K562 (cell line): ENCODE measurements at regions not wholly inside any gene's neighbourhood (a gene's known extent, or its start where the extent isn't known, plus 50 kb on each side); places are given as distances from the start of the nearest gene placed in this dataset.

ENCODE experiments used
- ATAC-seq: fragments of 200-7000 bp; cut with Tn5 transposase; 3 replicates; pipeline ENCODE4 v1.9.1; 2020; ENCODE audit warnings: moderate library complexity
- BruUV-seq: library from RNA; stranded (reverse); fragments of 400-500 nt; replicated peaks from 2 replicates; lab custom pipeline; 2021; lab: Mats Ljungman, UMichigan
- CTCF ChIA-PET: fragments of 300-600 bp; formaldehyde crosslinking; extraction: SDS; loops from one replicate; lab custom pipeline; 2021; ENCODE audit warnings: low intra/inter-chr PET ratio; lab: Yijun Ruan, JAX
- POLR2A ChIA-PET: fragments of 300-600, 350-650 bp; sonication (Branson Sonifier 250); formaldehyde crosslinking; extraction: SDS; loops from one replicate; lab custom pipeline; 2021; ENCODE audit warnings: antibody characterized with exemption, inconsistent platforms; lab: Yijun Ruan, JAX
- DNase-seq, 4 experiments: peaks; one replicate each; pipeline versions ENCODE4 v3.0.0 to v3.0.0-alpha.2; 2011 to 2018; ENCODE audit warnings: low spot score in 3 of 4, mixed read lengths in 3 of 4; ENCODE audit errors: extremely low read depth in 1 of 4
- FAIRE-seq: peaks from 2 replicates; lab custom pipeline; 2011; peaks lifted over from hg19 to GRCh38; lab: Jason Lieb, UNC
- H2AFZ ChIP-seq: 2 replicates; pipeline ENCODE4 v1.6.0; 2011; ENCODE audit warnings: low read depth, low read length, control low read depth, inconsistent platforms
- H3K27ac ChIP-seq: fragments of 200-600 bp; 3 replicates; pipeline ENCODE4 v1.8.0; 2011; ENCODE audit warnings: low read depth, mild to moderate bottlenecking, control low read depth, inconsistent platforms, low read length, moderate library complexity, mixed read lengths; ENCODE audit errors: extremely low read depth
- H3K27me3 ChIP-seq, 2 experiments: fragments of 300-600 bp in 1 of 2; 2 replicates in 1 of 2; 3 replicates in 1 of 2; pipeline versions ENCODE4 v1.6.0 to v1.8.0; 2011; ENCODE audit warnings: inconsistent platforms in 2 of 2, low read length in 2 of 2, mild to moderate bottlenecking in 1 of 2, mixed read lengths in 1 of 2, moderate library complexity in 1 of 2; ENCODE audit not compliant: control insufficient read depth in 2 of 2, insufficient read depth in 2 of 2
- H3K36me3 ChIP-seq: fragments of 300-600 bp; 3 replicates; pipeline ENCODE4 v1.8.0; 2011; ENCODE audit warnings: mild to moderate bottlenecking, low read length, inconsistent platforms; ENCODE audit not compliant: control insufficient read depth, insufficient read depth
- H3K4me1 ChIP-seq, 2 experiments: fragments of 200-600 bp in 1 of 2; replicated peaks in 1 of 2; 2 replicates in 1 of 2; 3 replicates in 1 of 2; pipeline versions ENCODE4 v1.5.1 to v1.8.0; 2011; ENCODE audit warnings: inconsistent platforms in 2 of 2, low read length in 2 of 2, mild to moderate bottlenecking in 1 of 2, mixed read lengths in 1 of 2, moderate library complexity in 1 of 2; ENCODE audit not compliant: control insufficient read depth in 2 of 2, insufficient read depth in 2 of 2
- H3K4me2 ChIP-seq: 2 replicates; pipeline ENCODE4 v1.6.1; 2011; ENCODE audit warnings: low read length, control low read depth, inconsistent platforms, mixed read lengths; ENCODE audit not compliant: insufficient read depth
- H3K4me3 ChIP-seq: fragments of 200-600 bp; sonication (generic), shearing (Covaris generic); 2 replicates; pipeline ENCODE4 v1.5.1; 2016; ENCODE audit warnings: control low read depth, inconsistent platforms
- H3K79me2 ChIP-seq: fragments of 200-600 bp; 3 replicates; pipeline ENCODE4 v1.8.0; 2011; ENCODE audit warnings: low read length, inconsistent platforms; ENCODE audit not compliant: control insufficient read depth, insufficient read depth
- H3K9ac ChIP-seq, 2 experiments: 2 replicates each; pipeline versions ENCODE4 v1.6.0 to v1.6.1; 2011; ENCODE audit warnings: low read depth in 2 of 2, low read length in 2 of 2, control low read depth in 1 of 2, inconsistent platforms in 1 of 2, mild to moderate bottlenecking in 1 of 2, mixed read lengths in 1 of 2; ENCODE audit not compliant: insufficient read depth in 1 of 2
- H3K9me1 ChIP-seq: one replicate; pipeline ENCODE4 v1.6.0; 2011; ENCODE audit warnings: inconsistent platforms, mild to moderate bottlenecking, low read length, moderate library complexity; ENCODE audit not compliant: control insufficient read depth, insufficient read depth
- H3K9me3 ChIP-seq: replicated peaks from 2 replicates; pipeline ENCODE4 v1.5.1; 2011; ENCODE audit warnings: low read depth, low read length, inconsistent platforms; ENCODE audit not compliant: control insufficient read depth, insufficient read depth
- H4K20me1 ChIP-seq: replicated peaks from 2 replicates; pipeline ENCODE4 v1.6.1; 2011; ENCODE audit warnings: low read length, inconsistent platforms, mixed read lengths; ENCODE audit not compliant: control insufficient read depth, insufficient read depth
- ESRRA ChIP-seq: fragments of 450-650 bp; IDR thresholded peaks from 2 replicates; pipeline ENCODE4 v1.6.1; 2014; ENCODE audit warnings: low read depth, mild to moderate bottlenecking, moderate library complexity, borderline replicate concordance
- ETV1 ChIP-seq: fragments of 450-650 bp; conservative IDR thresholded peaks from 2 replicates; pipeline ENCODE4 v1.6.1; 2016; ENCODE audit warnings: missing genetic modification characterization, control low read depth, low read depth, missing compliant biosample characterization
- GTF2F1 ChIP-seq: IDR thresholded peaks from 2 replicates; pipeline ENCODE4 v1.6.1; 2011; ENCODE audit warnings: low read depth, low read length, improper control_type of control experiment
- HDGF ChIP-seq: fragments of 450-650 bp; IDR thresholded peaks from 2 replicates; pipeline ENCODE4 v1.6.1; 2016
- NFATC3 ChIP-seq: fragments of 450-650 bp; IDR thresholded peaks from 2 replicates; pipeline ENCODE4 v1.6.1; 2017; ENCODE audit warnings: mild to moderate bottlenecking
- NR2C1 ChIP-seq, 2 experiments: fragments of 450-650 bp; IDR thresholded peaks; 2 replicates each; pipeline ENCODE4 v1.6.1; 2017; ENCODE audit warnings: mild to moderate bottlenecking in 2 of 2, antibody characterized with exemption in 1 of 2, inconsistent platforms in 1 of 2, missing compliant biosample characterization in 1 of 2, missing genetic modification characterization in 1 of 2
- PYGO2 ChIP-seq: fragments of 450-650 bp; IDR thresholded peaks from 2 replicates; pipeline ENCODE4 v1.6.1; 2016; ENCODE audit warnings: mild to moderate bottlenecking, missing genetic modification characterization, moderate library complexity, missing compliant biosample characterization
- WGBS: fragments of 100-300 bp; shearing (Covaris generic); methylation state at CpG from one replicate; pipeline ENCODE4 v1.1.6; 2016; ENCODE audit warnings: low coverage, mixed read lengths; ENCODE audit not compliant: insufficient coverage; ENCODE audit errors: missing lambda C conversion rate; 5-methylcytosine and 5-hydroxymethylcytosine counted together
- in situ Hi-C: fragments of 300-500 bp; cut with MboI; formaldehyde crosslinking; loops from 4 replicates; pipeline ENCODE4 v1.15.0; 2018; ENCODE audit warnings: inconsistent platforms, mixed read lengths
- intact Hi-C: fragments of 100-400 bp; cut with micrococcal nuclease; formaldehyde crosslinking; loops from 2 replicates; pipeline ENCODE4 v1.14.2; 2022
- TF ChIP-seq, protein P1 (sequence below), 2 experiments: fragments of 450-650 bp; IDR thresholded peaks; 2 replicates each; pipeline ENCODE4 v1.6.1; 2018; ENCODE audit warnings: mild to moderate bottlenecking in 2 of 2, low read depth in 1 of 2; ENCODE audit not compliant: partially characterized antibody in 2 of 2
- TF ChIP-seq, protein P2 (sequence below): fragments of 250-450 bp; sonication (Bioruptor Pico); IDR thresholded peaks from 2 replicates; pipeline ENCODE4 v1.6.1; 2021; ENCODE audit warnings: mild to moderate bottlenecking
- TF ChIP-seq, protein P3 (sequence below): fragments of 250-450 bp; sonication (Bioruptor Pico); IDR thresholded peaks from 2 replicates; pipeline ENCODE4 v1.8.0; 2022; ENCODE audit warnings: inconsistent platforms
- TF ChIP-seq, protein P4 (sequence below): fragments of 250-450 bp; sonication (Bioruptor Pico); IDR thresholded peaks from 2 replicates; pipeline ENCODE4 v1.4.0; 2020; ENCODE audit warnings: mild to moderate bottlenecking, moderate library complexity

DNA sequence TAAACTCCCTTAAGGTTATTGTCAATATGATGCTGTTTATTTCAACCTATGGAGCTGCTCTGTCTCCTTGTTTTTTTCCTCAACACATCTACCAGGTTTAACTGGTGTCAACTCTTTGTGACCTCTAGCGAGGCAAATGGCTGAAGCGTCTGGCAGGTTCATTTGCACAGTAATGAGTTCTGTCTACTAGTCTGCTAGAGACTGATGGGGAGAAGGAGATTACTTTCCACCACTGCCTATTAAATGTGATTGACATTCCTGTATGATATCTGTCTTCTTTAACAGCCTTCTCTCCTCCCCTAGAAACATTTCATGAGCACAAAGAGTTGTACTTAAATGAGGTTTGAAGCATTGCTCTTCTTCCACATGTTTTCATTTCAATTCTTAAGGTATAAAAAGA, 253.7 kb downstream of the SLC6A15 start (continued):
- TF ChIP-seq, protein P1, sequence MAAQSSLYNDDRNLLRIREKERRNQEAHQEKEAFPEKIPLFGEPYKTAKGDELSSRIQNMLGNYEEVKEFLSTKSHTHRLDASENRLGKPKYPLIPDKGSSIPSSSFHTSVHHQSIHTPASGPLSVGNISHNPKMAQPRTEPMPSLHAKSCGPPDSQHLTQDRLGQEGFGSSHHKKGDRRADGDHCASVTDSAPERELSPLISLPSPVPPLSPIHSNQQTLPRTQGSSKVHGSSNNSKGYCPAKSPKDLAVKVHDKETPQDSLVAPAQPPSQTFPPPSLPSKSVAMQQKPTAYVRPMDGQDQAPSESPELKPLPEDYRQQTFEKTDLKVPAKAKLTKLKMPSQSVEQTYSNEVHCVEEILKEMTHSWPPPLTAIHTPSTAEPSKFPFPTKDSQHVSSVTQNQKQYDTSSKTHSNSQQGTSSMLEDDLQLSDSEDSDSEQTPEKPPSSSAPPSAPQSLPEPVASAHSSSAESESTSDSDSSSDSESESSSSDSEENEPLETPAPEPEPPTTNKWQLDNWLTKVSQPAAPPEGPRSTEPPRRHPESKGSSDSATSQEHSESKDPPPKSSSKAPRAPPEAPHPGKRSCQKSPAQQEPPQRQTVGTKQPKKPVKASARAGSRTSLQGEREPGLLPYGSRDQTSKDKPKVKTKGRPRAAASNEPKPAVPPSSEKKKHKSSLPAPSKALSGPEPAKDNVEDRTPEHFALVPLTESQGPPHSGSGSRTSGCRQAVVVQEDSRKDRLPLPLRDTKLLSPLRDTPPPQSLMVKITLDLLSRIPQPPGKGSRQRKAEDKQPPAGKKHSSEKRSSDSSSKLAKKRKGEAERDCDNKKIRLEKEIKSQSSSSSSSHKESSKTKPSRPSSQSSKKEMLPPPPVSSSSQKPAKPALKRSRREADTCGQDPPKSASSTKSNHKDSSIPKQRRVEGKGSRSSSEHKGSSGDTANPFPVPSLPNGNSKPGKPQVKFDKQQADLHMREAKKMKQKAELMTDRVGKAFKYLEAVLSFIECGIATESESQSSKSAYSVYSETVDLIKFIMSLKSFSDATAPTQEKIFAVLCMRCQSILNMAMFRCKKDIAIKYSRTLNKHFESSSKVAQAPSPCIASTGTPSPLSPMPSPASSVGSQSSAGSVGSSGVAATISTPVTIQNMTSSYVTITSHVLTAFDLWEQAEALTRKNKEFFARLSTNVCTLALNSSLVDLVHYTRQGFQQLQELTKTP (IDR thresholded peaks at IDR 0.05; ENCODE audit: low read depth in 1 of 2, partially characterized antibody in 2 of 2): no peak
- TF ChIP-seq, protein P2, sequence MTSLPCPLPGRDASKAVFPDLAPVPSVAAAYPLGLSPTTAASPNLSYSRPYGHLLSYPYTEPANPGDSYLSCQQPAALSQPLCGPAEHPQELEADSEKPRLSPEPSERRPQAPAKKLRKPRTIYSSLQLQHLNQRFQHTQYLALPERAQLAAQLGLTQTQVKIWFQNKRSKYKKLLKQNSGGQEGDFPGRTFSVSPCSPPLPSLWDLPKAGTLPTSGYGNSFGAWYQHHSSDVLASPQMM (CRISPR knock-in tag): no peak
- no peak for TF ChIP-seq ETV1 (tag)

DNA sequence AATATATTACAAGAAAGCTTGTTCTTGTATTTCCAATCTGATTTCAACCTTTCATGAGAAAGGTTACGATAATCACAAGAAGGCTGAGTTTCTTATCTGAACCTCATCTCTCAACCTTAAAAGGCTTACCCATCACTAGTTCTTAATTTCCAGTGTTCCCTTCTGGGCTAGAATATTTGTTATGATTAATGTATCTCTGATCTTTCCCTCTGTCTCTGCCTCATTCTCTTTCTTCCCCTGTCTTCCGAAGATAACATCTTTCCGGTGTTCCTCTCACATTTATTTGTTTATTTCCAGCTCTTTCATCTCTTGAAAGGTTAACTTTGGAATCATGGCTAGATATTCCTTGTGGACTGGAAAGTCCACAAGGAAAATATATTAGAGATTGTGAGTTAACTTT, 255.9 kb downstream of the SLC6A15 start:
- 0% methylated on average over 2 of the region's 3 CpGs for WGBS
- TF ChIP-seq, protein P3, sequence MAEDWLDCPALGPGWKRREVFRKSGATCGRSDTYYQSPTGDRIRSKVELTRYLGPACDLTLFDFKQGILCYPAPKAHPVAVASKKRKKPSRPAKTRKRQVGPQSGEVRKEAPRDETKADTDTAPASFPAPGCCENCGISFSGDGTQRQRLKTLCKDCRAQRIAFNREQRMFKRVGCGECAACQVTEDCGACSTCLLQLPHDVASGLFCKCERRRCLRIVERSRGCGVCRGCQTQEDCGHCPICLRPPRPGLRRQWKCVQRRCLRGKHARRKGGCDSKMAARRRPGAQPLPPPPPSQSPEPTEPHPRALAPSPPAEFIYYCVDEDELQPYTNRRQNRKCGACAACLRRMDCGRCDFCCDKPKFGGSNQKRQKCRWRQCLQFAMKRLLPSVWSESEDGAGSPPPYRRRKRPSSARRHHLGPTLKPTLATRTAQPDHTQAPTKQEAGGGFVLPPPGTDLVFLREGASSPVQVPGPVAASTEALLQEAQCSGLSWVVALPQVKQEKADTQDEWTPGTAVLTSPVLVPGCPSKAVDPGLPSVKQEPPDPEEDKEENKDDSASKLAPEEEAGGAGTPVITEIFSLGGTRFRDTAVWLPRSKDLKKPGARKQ: no peak
- no peak for TF ChIP-seq NFATC3
- TF ChIP-seq ESRRA: no peak
- TF ChIP-seq, protein P4, sequence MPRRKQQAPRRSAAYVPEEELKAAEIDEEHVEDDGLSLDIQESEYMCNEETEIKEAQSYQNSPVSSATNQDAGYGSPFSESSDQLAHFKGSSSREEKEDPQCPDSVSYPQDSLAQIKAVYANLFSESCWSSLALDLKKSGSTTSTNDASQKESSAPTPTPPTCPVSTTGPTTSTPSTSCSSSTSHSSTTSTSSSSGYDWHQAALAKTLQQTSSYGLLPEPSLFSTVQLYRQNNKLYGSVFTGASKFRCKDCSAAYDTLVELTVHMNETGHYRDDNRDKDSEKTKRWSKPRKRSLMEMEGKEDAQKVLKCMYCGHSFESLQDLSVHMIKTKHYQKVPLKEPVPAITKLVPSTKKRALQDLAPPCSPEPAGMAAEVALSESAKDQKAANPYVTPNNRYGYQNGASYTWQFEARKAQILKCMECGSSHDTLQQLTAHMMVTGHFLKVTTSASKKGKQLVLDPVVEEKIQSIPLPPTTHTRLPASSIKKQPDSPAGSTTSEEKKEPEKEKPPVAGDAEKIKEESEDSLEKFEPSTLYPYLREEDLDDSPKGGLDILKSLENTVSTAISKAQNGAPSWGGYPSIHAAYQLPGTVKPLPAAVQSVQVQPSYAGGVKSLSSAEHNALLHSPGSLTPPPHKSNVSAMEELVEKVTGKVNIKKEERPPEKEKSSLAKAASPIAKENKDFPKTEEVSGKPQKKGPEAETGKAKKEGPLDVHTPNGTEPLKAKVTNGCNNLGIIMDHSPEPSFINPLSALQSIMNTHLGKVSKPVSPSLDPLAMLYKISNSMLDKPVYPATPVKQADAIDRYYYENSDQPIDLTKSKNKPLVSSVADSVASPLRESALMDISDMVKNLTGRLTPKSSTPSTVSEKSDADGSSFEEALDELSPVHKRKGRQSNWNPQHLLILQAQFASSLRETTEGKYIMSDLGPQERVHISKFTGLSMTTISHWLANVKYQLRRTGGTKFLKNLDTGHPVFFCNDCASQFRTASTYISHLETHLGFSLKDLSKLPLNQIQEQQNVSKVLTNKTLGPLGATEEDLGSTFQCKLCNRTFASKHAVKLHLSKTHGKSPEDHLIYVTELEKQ (CRISPR knock-in tag): no peak
- no peak for TF ChIP-seq GTF2F1
- TF ChIP-seq PYGO2 (tag): no peak
- no peak for TF ChIP-seq HDGF
- no peak for TF ChIP-seq NR2C1 (IDR thresholded peaks at IDR 0.05)
- no peak for TF ChIP-seq NR2C1 (tag; IDR thresholded peaks at IDR 0.05)

More for the DNA sequence above, 255.9 kb downstream of the SLC6A15 start:
- ATAC-seq: no peak
- ChIA-PET POLR2A (no interaction called here), CTCF (no interaction called here)
- no TSS peak for BruUV-seq
- no peak overlapping the region for H3K4me2 ChIP-seq
- H4K20me1 ChIP-seq: no peaks in the 10 kb centered on the region
- H3K79me2 ChIP-seq: no peaks in the 10 kb centered on the region
- H3K4me3 ChIP-seq: no peak overlapping the region
- no peak overlapping the region for H3K27ac ChIP-seq
- FAIRE-seq: no peak
- no peaks in the 10 kb centered on the region for H3K9me1 ChIP-seq
- H3K27me3 ChIP-seq: no peaks in the 10 kb centered on the region
- no peaks in the 10 kb centered on the region for H3K4me1 ChIP-seq
- no peaks in the 10 kb centered on the region for H3K36me3 ChIP-seq
- H3K9ac ChIP-seq: no peak overlapping the region
- no peak overlapping the region for H2AFZ ChIP-seq
- intact Hi-C loops: no loop called here
- in situ Hi-C loops: no loop called here
- H3K9me3 ChIP-seq: no peaks in the 10 kb centered on the region
- no peak for DNase-seq
